GM23248 (cell line): ENCODE measurements at regions not wholly inside any gene's neighbourhood (a gene's known extent, or its start where the extent isn't known, plus 50 kb on each side); places are given as distances from the start of the nearest gene placed in this dataset.
"Not testable (repeated sequence)": the region's sequence is repeated elsewhere in the genome, so short reads cannot be mapped to it uniquely, and the experiment has no call there.

Source experiments
- DNase-seq: peaks from one replicate; pipeline ENCODE4 v3.0.0-alpha.2; 2015
- H2AFZ ChIP-seq: fragments of 200-600 bp; sonication (generic); 2 replicates; pipeline ENCODE4 v1.6.1; 2016; ENCODE audit warnings: antibody characterized with exemption
- H3F3A ChIP-seq: fragments of 200-600 bp; sonication (generic); 2 replicates; pipeline ENCODE4 v1.6.1; 2016; ENCODE audit warnings: mild to moderate bottlenecking, antibody characterized with exemption, mixed run types; ENCODE audit not compliant: insufficient read depth
- H3K27ac ChIP-seq: fragments of 200-600 bp; sonication (generic); 2 replicates; pipeline ENCODE4 v1.5.1; 2016; ENCODE audit warnings: mild to moderate bottlenecking
- H3K27me3 ChIP-seq: fragments of 200-600 bp; sonication (generic); replicated peaks from 2 replicates; pipeline ENCODE4 v1.6.1; 2016; ENCODE audit warnings: mild to moderate bottlenecking; ENCODE audit not compliant: insufficient read depth
- H3K36me3 ChIP-seq: fragments of 200-600 bp; sonication (generic); 2 replicates; pipeline ENCODE4 v1.6.1; 2016; ENCODE audit warnings: low read depth, mild to moderate bottlenecking
- H3K4me1 ChIP-seq: fragments of 200-600 bp; sonication (generic); 2 replicates; pipeline ENCODE4 v1.6.1; 2016; ENCODE audit warnings: mild to moderate bottlenecking; ENCODE audit not compliant: insufficient read depth
- H3K4me2 ChIP-seq: fragments of 200-600 bp; sonication (generic); one replicate; pipeline ENCODE4 v1.6.1; 2016; ENCODE audit warnings: mild to moderate bottlenecking; ENCODE audit not compliant: unreplicated experiment
- H3K4me3 ChIP-seq: fragments of 200-600 bp; sonication (generic); 2 replicates; pipeline ENCODE4 v1.5.1; 2016; ENCODE audit warnings: mild to moderate bottlenecking
- H3K79me2 ChIP-seq: fragments of 200-600 bp; sonication (generic); 2 replicates; pipeline ENCODE4 v1.6.1; 2016; ENCODE audit warnings: mild to moderate bottlenecking; ENCODE audit not compliant: insufficient read depth
- H3K9ac ChIP-seq: fragments of 200-600 bp; sonication (generic); 2 replicates; pipeline ENCODE4 v1.6.1; 2016; ENCODE audit warnings: mild to moderate bottlenecking
- H3K9me2 ChIP-seq: fragments of 200-600 bp; sonication (generic); 2 replicates; pipeline ENCODE4 v1.6.1; 2016; ENCODE audit warnings: mixed run types, mild to moderate bottlenecking, moderate library complexity; ENCODE audit not compliant: insufficient read depth
- H3K9me3 ChIP-seq: fragments of 200-600 bp; sonication (generic); one replicate; pipeline ENCODE4 v1.6.1; 2017; ENCODE audit warnings: low read depth
- H4K20me1 ChIP-seq: fragments of 200-600 bp; sonication (generic); 2 replicates; pipeline ENCODE4 v1.6.0; 2016; ENCODE audit not compliant: insufficient read depth
- EZH2 ChIP-seq: fragments of 200-600 bp; sonication (generic); IDR thresholded peaks from 2 replicates; pipeline ENCODE4 v1.6.1; 2018; ENCODE audit warnings: antibody characterized with exemption, mild to moderate bottlenecking; ENCODE audit not compliant: insufficient read depth, poor library complexity, severe bottlenecking
- EZH2phosphoT487 ChIP-seq: fragments of 200-600 bp; sonication (generic); IDR thresholded peaks from 2 replicates; pipeline ENCODE4 v1.6.1; 2018; ENCODE audit warnings: antibody characterized with exemption, moderate library complexity, mild to moderate bottlenecking, low read depth; ENCODE audit not compliant: insufficient read depth
- WGBS, 2 experiments: methylation state at CpG; one replicate each; pipeline ENCODE4 v1.1.6; 2015 to 2017; ENCODE audit warnings: low lambda C conversion rate in 2 of 2, low coverage in 1 of 2; ENCODE audit errors: missing lambda C conversion rate in 2 of 2; 5-methylcytosine and 5-hydroxymethylcytosine counted together
- in situ Hi-C: fragments of 300-500 bp; cut with MboI; formaldehyde crosslinking; loops from 2 replicates; pipeline ENCODE4 v1.15.0; 2020

DNA sequence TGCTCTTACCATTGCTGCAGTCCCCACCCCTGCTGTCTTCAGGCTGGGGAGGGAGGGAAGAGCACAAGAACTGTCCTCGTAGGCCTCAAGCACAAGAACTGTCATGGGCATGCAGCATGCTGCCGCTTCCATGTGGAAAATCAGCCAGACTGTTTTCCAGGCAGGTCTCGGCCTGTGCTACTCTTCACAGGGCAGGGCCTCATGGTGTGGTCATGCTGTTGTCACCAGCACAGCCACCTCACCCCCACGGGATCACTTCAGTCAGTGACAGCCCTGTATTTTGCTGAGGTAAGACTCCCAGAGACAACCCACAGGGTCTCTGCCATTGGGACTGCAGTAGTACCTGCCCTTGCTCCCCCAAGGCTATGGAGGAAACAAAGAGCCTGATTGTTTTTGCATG lies 205.3 kb downstream of the NAP1L3 start:
- 42% methylated on average over 3 of the region's 4 CpGs; no CpG with 5 or more reads in 1 of the 2 experiments for WGBS, 2 experiments

DNA sequence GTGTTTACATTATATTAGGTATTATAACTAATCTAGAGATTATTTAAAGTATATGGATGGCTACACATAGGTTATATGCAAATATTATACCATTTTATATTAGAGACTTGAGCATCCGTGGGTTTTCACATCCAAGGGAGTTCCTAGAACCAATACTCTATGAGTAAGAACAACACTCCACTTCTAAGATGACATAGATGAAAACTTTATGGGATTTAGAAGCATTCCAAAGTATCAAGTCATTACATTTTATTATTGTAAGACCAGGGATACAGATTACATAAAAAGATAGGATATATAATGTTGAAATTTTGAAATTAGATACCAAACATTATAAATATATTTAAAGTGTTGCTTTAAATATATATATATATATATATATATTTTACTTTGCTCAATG lies 207.0 kb downstream of the NAP1L3 start:
- Histone ChIP-seq H3K79me2 (no peaks in the 10 kb centered on the region), H3K9me3 (no peaks in the 10 kb centered on the region)
- 8 to 20% methylated on average over 1 of the region's 1 CpG for WGBS, 2 experiments

More for the DNA sequence above, 205.3 kb downstream of the NAP1L3 start:
- no peak overlapping the region for H3K4me3 ChIP-seq
- no peaks in the 10 kb centered on the region for H3K36me3 ChIP-seq
- no peak for DNase-seq
- no peaks in the 10 kb centered on the region for H3K79me2 ChIP-seq
- no peak overlapping the region for H3K9ac ChIP-seq
- H3K9me3 ChIP-seq, result no peaks in the 10 kb centered on the region
- H4K20me1 ChIP-seq, result no peaks in the 10 kb centered on the region
- in situ Hi-C loops, result no loop called here
- H3F3A ChIP-seq, result no peaks in the 10 kb centered on the region
- H2AFZ ChIP-seq, result no peak overlapping the region
- no peaks in the 10 kb centered on the region for H3K9me2 ChIP-seq
- no peak overlapping the region for H3K27ac ChIP-seq
- TF ChIP-seq EZH2 (no peak), EZH2phosphoT487 (no peak)
- no peaks in the 10 kb centered on the region for H3K27me3 ChIP-seq
- H3K4me1 ChIP-seq, result no peaks in the 10 kb centered on the region
- no peak overlapping the region for H3K4me2 ChIP-seq

DNA sequence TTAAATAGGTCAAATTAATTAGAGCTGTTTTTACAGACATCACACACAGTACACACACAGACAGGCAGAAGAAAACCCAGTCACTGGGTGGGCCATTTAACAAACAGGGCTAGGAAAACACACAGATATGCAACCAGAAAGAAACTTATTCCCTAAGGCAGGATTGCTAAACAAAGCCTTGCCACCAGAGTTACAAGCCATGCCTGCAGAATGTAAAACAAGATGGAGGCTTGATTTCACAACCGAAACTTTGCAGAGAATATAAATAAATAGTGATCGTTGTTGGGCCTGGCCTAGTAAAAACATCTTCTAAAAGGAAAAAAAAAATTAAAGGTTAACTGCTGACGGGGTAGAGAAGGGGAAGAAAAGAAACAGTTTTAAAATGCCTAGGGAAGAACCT lies 212.3 kb downstream of the NAP1L3 start:
- H3K79me2 ChIP-seq, result no peaks in the 10 kb centered on the region
- no peaks in the 10 kb centered on the region for H3K36me3 ChIP-seq
- no peak for TF ChIP-seq EZH2
- no peak for TF ChIP-seq EZH2phosphoT487
- H3K9ac ChIP-seq, result no peak overlapping the region
- H3K4me1 ChIP-seq, result no peaks in the 10 kb centered on the region
- H3K4me3 ChIP-seq, result no peak overlapping the region
- H4K20me1 ChIP-seq, result no peaks in the 10 kb centered on the region
- 11 to 17% methylated on average over 3 of the region's 3 CpGs for WGBS, 2 experiments
- in situ Hi-C loops, result no loop called here
- H3K4me2 ChIP-seq, result no peak overlapping the region
- no peaks in the 10 kb centered on the region for H3K27me3 ChIP-seq
- no peak overlapping the region for H3K27ac ChIP-seq
- H2AFZ ChIP-seq, result no peak overlapping the region
- H3K9me2 ChIP-seq, result no peaks in the 10 kb centered on the region
- no peaks in the 10 kb centered on the region for H3K9me3 ChIP-seq
- no peaks in the 10 kb centered on the region for H3F3A ChIP-seq
- DNase-seq, result no peak

More for the DNA sequence above, 207.0 kb downstream of the NAP1L3 start:
- H2AFZ ChIP-seq, result no peak overlapping the region
- TF ChIP-seq EZH2, result no peak
- TF ChIP-seq EZH2phosphoT487, result no peak
- no peak overlapping the region for H3K9ac ChIP-seq
- H3K27me3 ChIP-seq, result no peaks in the 10 kb centered on the region
- H3F3A ChIP-seq, result no peaks in the 10 kb centered on the region
- H3K36me3 ChIP-seq, result no peaks in the 10 kb centered on the region
- no peaks in the 10 kb centered on the region for H3K9me2 ChIP-seq
- H3K27ac ChIP-seq, result no peak overlapping the region
- no peak overlapping the region for H3K4me2 ChIP-seq
- H4K20me1 ChIP-seq, result no peaks in the 10 kb centered on the region
- no peak for DNase-seq
- H3K4me3 ChIP-seq, result no peak overlapping the region
- H3K4me1 ChIP-seq, result no peaks in the 10 kb centered on the region
- in situ Hi-C loops, result no loop called here

DNA sequence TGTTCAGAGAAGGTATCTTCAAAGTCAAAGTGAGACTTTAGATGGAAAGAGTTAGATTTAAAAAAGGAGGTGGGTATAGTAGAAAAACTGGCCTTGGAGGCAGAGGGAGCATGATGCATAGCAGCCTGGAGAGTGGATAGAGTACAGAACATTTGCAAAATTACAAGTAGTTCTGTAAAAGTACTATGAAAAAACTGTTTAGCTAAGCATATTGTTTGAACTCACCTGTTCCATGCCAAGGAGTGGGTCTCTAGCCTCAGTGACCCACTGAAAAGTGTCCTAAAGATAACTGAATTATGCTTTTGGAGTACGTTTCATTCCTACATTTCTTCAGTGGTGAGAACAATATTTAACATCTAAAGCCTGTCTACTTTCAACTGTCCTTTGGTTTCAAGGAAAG lies 218.9 kb downstream of the NAP1L3 start:
- Histone ChIP-seq H3K27ac (no peak overlapping the region), H3K79me2 (no peaks in the 10 kb centered on the region), H3K4me1 (no peaks in the 10 kb centered on the region), H3K9me3 (no peaks in the 10 kb centered on the region), H3K36me3 (no peaks in the 10 kb centered on the region), H2AFZ (no peak overlapping the region), H3F3A (no peaks in the 10 kb centered on the region), H3K4me2 (no peak overlapping the region), H3K9me2 (no peaks in the 10 kb centered on the region), H3K4me3 (no peak overlapping the region), H3K27me3 (no peaks in the 10 kb centered on the region), H3K9ac (no peak overlapping the region), H4K20me1 (no peaks in the 10 kb centered on the region)
- DNase-seq, result no peak
- WGBS, 2 experiments, result 0 to 5% methylated on average over 1 of the region's 1 CpG
- in situ Hi-C loops, result no loop called here
- TF ChIP-seq EZH2 (no peak), EZH2phosphoT487 (no peak)

DNA sequence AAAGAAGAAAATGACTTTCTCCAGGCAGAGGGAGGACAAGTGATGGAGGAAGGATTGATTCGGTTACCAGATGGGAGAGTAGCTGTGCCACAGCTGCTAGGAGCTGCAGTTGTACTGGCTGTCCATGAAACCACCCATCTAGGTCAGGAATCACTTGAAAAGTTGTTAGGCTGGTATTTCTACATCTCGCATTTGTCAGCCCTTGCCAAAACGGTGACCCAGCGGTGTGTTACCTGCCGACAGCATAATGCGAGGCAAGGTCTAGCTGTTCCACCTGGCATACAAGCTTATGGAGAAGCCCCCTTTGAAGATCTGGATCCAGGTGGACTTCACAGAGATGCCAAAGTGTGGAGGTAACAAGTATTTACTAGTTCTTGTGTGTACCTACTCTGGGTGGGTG lies 238.7 kb downstream of the NAP1L3 start:
- H3K9ac ChIP-seq, H3K27ac ChIP-seq, H3K4me1 ChIP-seq, H3F3A ChIP-seq, H4K20me1 ChIP-seq, in situ Hi-C loops, H3K36me3 ChIP-seq, H3K9me3 ChIP-seq, H3K4me3 ChIP-seq, H3K27me3 ChIP-seq, H2AFZ ChIP-seq, H3K4me2 ChIP-seq, H3K9me2 ChIP-seq, H3K79me2 ChIP-seq, DNase-seq: not testable (repeated sequence)
- 70 to 76% methylated on average over 5 to 6 of the region's 6 CpGs for WGBS, 2 experiments
